ENCODE measurements at regions not wholly inside any gene's neighbourhood (a gene's known extent, or its start where the extent isn't known, plus 50 kb on each side); places are given as distances from the start of the nearest gene placed in this dataset.
"Not testable (repeated sequence)": the region's sequence is repeated elsewhere in the genome, so short reads cannot be mapped to it uniquely, and the experiment has no call there.

GRCh38 chr21:35473496-35473895 lies 424.4 kb upstream of the RUNX1 start:
- DNase-seq (ENCODE audit: low read depth) = no peak

- no peak for DNase-seq (ENCODE audit: low read depth)
Measured at GRCh38 chr21:35470522-35470921, 421.4 kb upstream of the RUNX1 start.

GRCh38 chr21:35469498-35469897 lies 420.4 kb upstream of the RUNX1 start:
- DNase-seq (ENCODE audit: low read depth) = no peak

- DNase-seq (ENCODE audit: low read depth) = no peak
Measured at GRCh38 chr21:35468991-35469390, 419.9 kb upstream of the RUNX1 start.

- DNase-seq (ENCODE audit: low read depth) = no peak
Measured at GRCh38 chr21:35467566-35467965, 418.5 kb upstream of the RUNX1 start.

- not testable (repeated sequence) for DNase-seq (ENCODE audit: low read depth)
Measured at GRCh38 chr21:35466681-35467080, 417.6 kb upstream of the RUNX1 start.

GRCh38 chr21:35465741-35466140 lies 416.6 kb upstream of the RUNX1 start:
- DNase-seq (ENCODE audit: low read depth) = no peak

- no peak for DNase-seq (ENCODE audit: low read depth)
Measured at GRCh38 chr21:35461700-35462099, 412.6 kb upstream of the RUNX1 start.

GRCh38 chr21:35460441-35460840 lies 411.3 kb upstream of the RUNX1 start:
- no peak for DNase-seq (ENCODE audit: low read depth)

GRCh38 chr21:35458405-35458804 lies 409.3 kb upstream of the RUNX1 start:
- DNase-seq (ENCODE audit: low read depth) = no peak

GRCh38 chr21:35457097-35457804 lies 408.1 kb upstream of the RUNX1 start:
- DNase-seq (ENCODE audit: low read depth) = no peak

GRCh38 chr21:35451276-35451675 lies 402.2 kb upstream of the RUNX1 start:
- no peak for DNase-seq (ENCODE audit: low read depth)

- no peak for DNase-seq (ENCODE audit: low read depth)
Measured at GRCh38 chr21:35450830-35451229, 401.7 kb upstream of the RUNX1 start.

- DNase-seq (ENCODE audit: low read depth) = no peak
Measured at GRCh38 chr21:35449846-35450245, 400.7 kb upstream of the RUNX1 start.

GRCh38 chr21:35448876-35449599 lies 399.9 kb upstream of the RUNX1 start:
- DNase-seq (ENCODE audit: low read depth) = no peak

GRCh38 chr21:35444391-35444790 lies 395.3 kb upstream of the RUNX1 start:
- DNase-seq (ENCODE audit: low read depth) = no peak

- no peak for DNase-seq (ENCODE audit: low read depth)
Measured at GRCh38 chr21:35441868-35442582, 392.9 kb upstream of the RUNX1 start.

- DNase-seq (ENCODE audit: low read depth) = peak; percentile 16
Measured at GRCh38 chr21:35438643-35439404, 389.7 kb upstream of the RUNX1 start.

- no peak for DNase-seq (ENCODE audit: low read depth)
Measured at GRCh38 chr21:35437941-35438340, 388.8 kb upstream of the RUNX1 start.

- DNase-seq (ENCODE audit: low read depth) = no peak
Measured at GRCh38 chr21:35436899-35437298, 387.8 kb upstream of the RUNX1 start.

- DNase-seq (ENCODE audit: low read depth) = not testable (repeated sequence)
Measured at GRCh38 chr21:35432601-35433000, 383.5 kb upstream of the RUNX1 start.

GRCh38 chr21:35430260-35430659 lies 381.2 kb upstream of the RUNX1 start:
- no peak for DNase-seq (ENCODE audit: low read depth)

All from M059J (cell line).